Hepatocyte (in vitro differentiated cells): ENCODE measurements at regions not wholly inside any gene's neighbourhood (a gene's known extent, or its start where the extent isn't known, plus 50 kb on each side); places are given as distances from the start of the nearest gene placed in this dataset.
A peak's percentile ranks its signal among the peaks of the same experiment; 100 is the strongest.

Experiments used
- DNase-seq: peaks from one replicate; pipeline ENCODE4 v3.0.0-alpha.2; 2016; ENCODE audit warnings: low spot score
- H2AFZ ChIP-seq: fragments of 200-600 bp; sonication (generic); 2 replicates; pipeline ENCODE4 v1.6.0; 2016; ENCODE audit warnings: antibody characterized with exemption, mild to moderate bottlenecking
- H3K27ac ChIP-seq: fragments of 200-600 bp; sonication (generic); 2 replicates; pipeline ENCODE4 v1.5.1; 2016; ENCODE audit warnings: mild to moderate bottlenecking
- H3K27me3 ChIP-seq: fragments of 200-600 bp; sonication (generic); 2 replicates; pipeline ENCODE4 v1.6.1; 2016
- H3K36me3 ChIP-seq: fragments of 200-600 bp; sonication (generic); replicated peaks from 2 replicates; pipeline ENCODE4 v1.5.1; 2016; ENCODE audit warnings: low read depth; ENCODE audit not compliant: insufficient read depth
- H3K4me1 ChIP-seq: fragments of 200-600 bp; sonication (generic); 2 replicates; pipeline ENCODE4 v1.5.1; 2016; ENCODE audit warnings: mild to moderate bottlenecking, moderate library complexity; ENCODE audit not compliant: insufficient read depth
- H3K4me2 ChIP-seq: fragments of 200-600 bp; sonication (generic); 2 replicates; pipeline ENCODE4 v1.6.0; 2016
- H3K4me3 ChIP-seq: fragments of 200-600 bp; sonication (generic); 2 replicates; pipeline ENCODE4 v1.5.1; 2016; ENCODE audit warnings: mild to moderate bottlenecking
- H3K79me2 ChIP-seq: fragments of 200-600 bp; sonication (generic); 2 replicates; pipeline ENCODE4 v1.6.0; 2017; ENCODE audit warnings: mild to moderate bottlenecking
- H3K9me2 ChIP-seq: fragments of 200-600 bp; sonication (generic); replicated peaks from 2 replicates; pipeline ENCODE4 v1.6.0; 2017; ENCODE audit warnings: mild to moderate bottlenecking; ENCODE audit not compliant: insufficient read depth
- H3K9me3 ChIP-seq: fragments of 200-600 bp; sonication (generic); 2 replicates; pipeline ENCODE4 v1.5.1; 2016; ENCODE audit warnings: low read depth, mild to moderate bottlenecking
- H4K20me1 ChIP-seq: fragments of 200-600 bp; sonication (generic); 2 replicates; pipeline ENCODE4 v1.6.0; 2016; ENCODE audit warnings: mild to moderate bottlenecking; ENCODE audit not compliant: insufficient read depth, poor library complexity, severe bottlenecking
- CTCF ChIP-seq: fragments of 200-600 bp; sonication (generic); IDR thresholded peaks from 2 replicates; pipeline ENCODE4 v1.5.1; 2016; ENCODE audit warnings: antibody characterized with exemption, mild to moderate bottlenecking; ENCODE audit not compliant: poor library complexity
- EZH2 ChIP-seq: fragments of 200-600 bp; sonication (generic); IDR thresholded peaks from 2 replicates; pipeline ENCODE4 v1.6.1; 2016; ENCODE audit warnings: antibody characterized with exemption, mild to moderate bottlenecking, borderline replicate concordance
- EZH2phosphoT487 ChIP-seq: fragments of 200-600 bp; sonication (generic); IDR thresholded peaks from one replicate; pipeline ENCODE4 v1.6.1; 2018; ENCODE audit warnings: antibody characterized with exemption, mild to moderate bottlenecking, low read depth, moderate library complexity; ENCODE audit not compliant: unreplicated experiment, severe bottlenecking
- WGBS: methylation state at CpG from one replicate; pipeline ENCODE4 v1.1.6; 2016; ENCODE audit warnings: low lambda C conversion rate; ENCODE audit errors: missing lambda C conversion rate; 5-methylcytosine and 5-hydroxymethylcytosine counted together

- TF ChIP-seq EZH2phosphoT487 (no peak), EZH2 (no peak), CTCF (no peak)
- no peak overlapping the region for H2AFZ ChIP-seq
- no peaks in the 10 kb centered on the region for H3K9me3 ChIP-seq
- no peaks in the 10 kb centered on the region for H3K4me1 ChIP-seq
- H3K9me2 ChIP-seq: no peaks in the 10 kb centered on the region
- H3K36me3 ChIP-seq: no peaks in the 10 kb centered on the region
- H3K27ac ChIP-seq: no peak overlapping the region
- H3K27me3 ChIP-seq: peaks cover 69% of the 10 kb centered on the region
- H3K4me2 ChIP-seq: no peak overlapping the region
- H3K79me2 ChIP-seq: no peaks in the 10 kb centered on the region
- H4K20me1 ChIP-seq: no peaks in the 10 kb centered on the region
- no peak overlapping the region for H3K4me3 ChIP-seq
- WGBS: 62% methylated on average over 8 of the region's 8 CpGs
- no peak for DNase-seq
These were observed 353.6 kb downstream of the RRAGC start for GRCh38 chr1:38505944-38506343.

- no peak overlapping the region for H2AFZ ChIP-seq
- no peak overlapping the region for H3K4me3 ChIP-seq
- no peaks in the 10 kb centered on the region for H3K36me3 ChIP-seq
- no peaks in the 10 kb centered on the region for H3K79me2 ChIP-seq
- DNase-seq: no peak
- no peaks in the 10 kb centered on the region for H4K20me1 ChIP-seq
- H3K4me2 ChIP-seq: no peak overlapping the region
- 40% methylated on average over 4 of the region's 4 CpGs for WGBS
- no peaks in the 10 kb centered on the region for H3K4me1 ChIP-seq
- H3K27me3 ChIP-seq: peaks cover 60% of the 10 kb centered on the region
- no peaks in the 10 kb centered on the region for H3K9me2 ChIP-seq
- TF ChIP-seq CTCF (no peak), EZH2 (no peak), EZH2phosphoT487 (no peak)
- no peak overlapping the region for H3K27ac ChIP-seq
- H3K9me3 ChIP-seq: no peaks in the 10 kb centered on the region
These were observed 356.8 kb downstream of the RRAGC start for GRCh38 chr1:38502758-38503157.

- H3K9me3 ChIP-seq: no peaks in the 10 kb centered on the region
- H3K4me2 ChIP-seq: no peak overlapping the region
- no peaks in the 10 kb centered on the region for H3K36me3 ChIP-seq
- no peaks in the 10 kb centered on the region for H3K4me1 ChIP-seq
- no peak for DNase-seq
- H2AFZ ChIP-seq: no peak overlapping the region
- no peak overlapping the region for H3K27ac ChIP-seq
- no peaks in the 10 kb centered on the region for H4K20me1 ChIP-seq
- peaks cover 63% of the 10 kb centered on the region for H3K27me3 ChIP-seq
- TF ChIP-seq CTCF (no peak), EZH2phosphoT487 (no peak), EZH2 (no peak)
- no peak overlapping the region for H3K4me3 ChIP-seq
- H3K9me2 ChIP-seq: no peaks in the 10 kb centered on the region
- 81% methylated on average over 2 of the region's 2 CpGs for WGBS
- H3K79me2 ChIP-seq: no peaks in the 10 kb centered on the region
These were observed 358.7 kb downstream of the RRAGC start for GRCh38 chr1:38500891-38501290.

GRCh38 chr1:38500352-38500751 lies 359.2 kb downstream of the RRAGC start:
- no peak for DNase-seq
- no peaks in the 10 kb centered on the region for H4K20me1 ChIP-seq
- no peak overlapping the region for H3K4me2 ChIP-seq
- no peaks in the 10 kb centered on the region for H3K9me2 ChIP-seq
- TF ChIP-seq EZH2phosphoT487: no peak
- peak; percentile 5 for TF ChIP-seq CTCF
- no peak for TF ChIP-seq EZH2
- peaks cover 58% of the 10 kb centered on the region for H3K27me3 ChIP-seq
- H3K79me2 ChIP-seq: no peaks in the 10 kb centered on the region
- no peaks in the 10 kb centered on the region for H3K9me3 ChIP-seq
- H3K27ac ChIP-seq: no peak overlapping the region
- no peaks in the 10 kb centered on the region for H3K4me1 ChIP-seq
- H3K4me3 ChIP-seq: no peak overlapping the region
- H2AFZ ChIP-seq: no peak overlapping the region
- no peaks in the 10 kb centered on the region for H3K36me3 ChIP-seq
- 67% methylated on average over 2 of the region's 2 CpGs for WGBS
